ENCODE measurements at regions not wholly inside any gene's neighbourhood (a gene's known extent, or its start where the extent isn't known, plus 50 kb on each side); places are given as distances from the start of the nearest gene placed in this dataset.
"Not testable (repeated sequence)": the region's sequence is repeated elsewhere in the genome, so short reads cannot be mapped to it uniquely, and the experiment has no call there.

GRCh38 chr10:46786518-46787320 lies 124.5 kb upstream of the PTPN20 start:
- TF ChIP-seq, protein P1, sequence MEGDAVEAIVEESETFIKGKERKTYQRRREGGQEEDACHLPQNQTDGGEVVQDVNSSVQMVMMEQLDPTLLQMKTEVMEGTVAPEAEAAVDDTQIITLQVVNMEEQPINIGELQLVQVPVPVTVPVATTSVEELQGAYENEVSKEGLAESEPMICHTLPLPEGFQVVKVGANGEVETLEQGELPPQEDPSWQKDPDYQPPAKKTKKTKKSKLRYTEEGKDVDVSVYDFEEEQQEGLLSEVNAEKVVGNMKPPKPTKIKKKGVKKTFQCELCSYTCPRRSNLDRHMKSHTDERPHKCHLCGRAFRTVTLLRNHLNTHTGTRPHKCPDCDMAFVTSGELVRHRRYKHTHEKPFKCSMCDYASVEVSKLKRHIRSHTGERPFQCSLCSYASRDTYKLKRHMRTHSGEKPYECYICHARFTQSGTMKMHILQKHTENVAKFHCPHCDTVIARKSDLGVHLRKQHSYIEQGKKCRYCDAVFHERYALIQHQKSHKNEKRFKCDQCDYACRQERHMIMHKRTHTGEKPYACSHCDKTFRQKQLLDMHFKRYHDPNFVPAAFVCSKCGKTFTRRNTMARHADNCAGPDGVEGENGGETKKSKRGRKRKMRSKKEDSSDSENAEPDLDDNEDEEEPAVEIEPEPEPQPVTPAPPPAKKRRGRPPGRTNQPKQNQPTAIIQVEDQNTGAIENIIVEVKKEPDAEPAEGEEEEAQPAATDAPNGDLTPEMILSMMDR (IDR thresholded peaks at IDR 0.05; ENCODE audit: low read depth, low read length), result not testable (repeated sequence)
- peak; percentile 50 for TF ChIP-seq POLR2A (IDR thresholded peaks at IDR 0.05; ENCODE audit: extremely low read depth, insufficient read length)
